B cell (primary cell): ENCODE measurements at regions not wholly inside any gene's neighbourhood (a gene's known extent, or its start where the extent isn't known, plus 50 kb on each side); places are given as distances from the start of the nearest gene placed in this dataset.

ENCODE experiments used
- ATAC-seq: fragments of 200-7000 bp; cut with Tn5 transposase; one replicate; pipeline ENCODE4 v1.10.0; 2021; ENCODE audit warnings: low read depth, mild to moderate bottlenecking, moderate number of reproducible peaks, moderate library complexity
- CTCF ChIA-PET: fragments of 350-600 bp; sonication (Branson Sonifier 250); formaldehyde crosslinking; loops from one replicate; lab custom pipeline; 2021; ENCODE audit warnings: antibody characterized with exemption, inconsistent platforms; lab: Charles Lee
- POLR2A ChIA-PET: fragments of 350-600 bp; sonication (Branson Sonifier 250); formaldehyde crosslinking; loops from one replicate; lab custom pipeline; 2021; ENCODE audit warnings: antibody characterized with exemption; lab: Charles Lee
- DNase-seq: peaks from one replicate; pipeline ENCODE4 v3.0.0; 2013
- H2AFZ ChIP-seq: 2 replicates; pipeline ENCODE4 v1.6.1; 2012; ENCODE audit warnings: mild to moderate bottlenecking, low read depth, low read length; ENCODE audit not compliant: insufficient read depth, poor library complexity, severe bottlenecking
- H3K27ac ChIP-seq, 2 donors: 1 replicate in 1 of 2; 2 replicates in 1 of 2; pipeline ENCODE4 v1.5.1; 2012 to 2013; ENCODE audit warnings: low read length in 2 of 2, mild to moderate bottlenecking in 2 of 2, moderate library complexity in 1 of 2
- H3K27me3 ChIP-seq, 4 experiments: fragments of 200-600 bp in 1 of 4; sonication (generic) in 1 of 4; replicated peaks in 1 of 4; 1 replicate in 2 of 4; 2 replicates in 2 of 4; pipeline versions ENCODE4 v1.6.1 to v1.7.0; 2013 to 2016; ENCODE audit warnings: low read length in 3 of 4, mild to moderate bottlenecking in 2 of 4, mixed read lengths in 1 of 4, moderate library complexity in 1 of 4; ENCODE audit not compliant: insufficient read depth in 4 of 4, control insufficient read depth in 3 of 4; ENCODE audit errors: control extremely low read depth in 1 of 4
- H3K36me3 ChIP-seq, 2 experiments: replicated peaks in 1 of 2; 1 replicate in 1 of 2; 2 replicates in 1 of 2; pipeline versions ENCODE4 v1.6.1 to v1.7.1; 2013; ENCODE audit warnings: low read length in 1 of 2; ENCODE audit not compliant: insufficient read depth in 2 of 2, control insufficient read depth in 1 of 2; ENCODE audit errors: control extremely low read depth in 1 of 2, extremely low read depth in 1 of 2
- H3K4me1 ChIP-seq, 2 donors: fragments of 200-600 bp in 1 of 2; sonication (generic) in 1 of 2; 1 replicate in 1 of 2; 2 replicates in 1 of 2; pipeline versions ENCODE4 v1.5.1 to v1.6.1; 2013 to 2017; ENCODE audit warnings: low read length in 2 of 2; ENCODE audit not compliant: control insufficient read depth in 2 of 2, insufficient read depth in 2 of 2
- H3K4me2 ChIP-seq: replicated peaks from 2 replicates; pipeline ENCODE3; 2012; ENCODE audit warnings: mild to moderate bottlenecking, low read depth, low read length; ENCODE audit not compliant: poor library complexity, severe bottlenecking
- H3K4me3 ChIP-seq, 5 experiments: fragments of 200-600 bp in 1 of 5; sonication (generic) in 1 of 5; 1 replicate in 3 of 5; 2 replicates in 2 of 5; pipeline versions ENCODE4 v1.5.1 to v1.7.0; 2011 to 2016; ENCODE audit warnings: low read length in 4 of 5, mild to moderate bottlenecking in 4 of 5, low read depth in 2 of 5, control low read depth in 1 of 5, moderate library complexity in 1 of 5; ENCODE audit not compliant: insufficient read depth in 1 of 5; ENCODE audit errors: control extremely low read depth in 1 of 5, extremely low read depth in 1 of 5
- H3K79me2 ChIP-seq: fragments of 200-600 bp; sonication (generic); one replicate; pipeline ENCODE4 v1.6.0; 2016; ENCODE audit warnings: low read length; ENCODE audit not compliant: control insufficient read depth, insufficient read depth
- H3K9ac ChIP-seq: fragments of 200-600 bp; sonication (generic); 2 replicates; pipeline ENCODE4 v1.6.1; 2017; ENCODE audit warnings: mild to moderate bottlenecking, low read length, moderate library complexity
- H3K9me3 ChIP-seq, 3 donors: one replicate each; pipeline versions ENCODE4 v1.6.1 to v1.7.1; 2013; ENCODE audit warnings: low read length in 2 of 3; ENCODE audit not compliant: control insufficient read depth in 2 of 3, insufficient read depth in 1 of 3; ENCODE audit errors: control extremely low read depth in 1 of 3
- H4K20me1 ChIP-seq: 2 replicates; pipeline ENCODE4 v1.6.0; 2012; ENCODE audit warnings: mild to moderate bottlenecking, low read length; ENCODE audit not compliant: insufficient read depth, control insufficient read depth, poor library complexity, severe bottlenecking
- H3K27ac Mint-ChIP-seq: one replicate; pipeline ENCODE4 v1.8.0; 2021; ENCODE audit warnings: mixed read lengths
- H3K27me3 Mint-ChIP-seq: one replicate; pipeline ENCODE4 v1.8.0; 2021; ENCODE audit warnings: mixed read lengths
- H3K4me1 Mint-ChIP-seq: one replicate; pipeline ENCODE4 v1.8.0; 2021; ENCODE audit warnings: mixed read lengths
- H3K4me3 Mint-ChIP-seq: one replicate; pipeline ENCODE4 v1.8.0; 2021; ENCODE audit warnings: mixed read lengths
- H3K9me3 Mint-ChIP-seq: one replicate; pipeline ENCODE4 v1.8.0; 2022; ENCODE audit warnings: mixed read lengths; ENCODE audit not compliant: insufficient read depth
- EZH2 ChIP-seq: IDR thresholded peaks from 2 replicates; pipeline ENCODE4 v1.6.1; 2012; ENCODE audit warnings: borderline replicate concordance, low read depth, mild to moderate bottlenecking, moderate library complexity, low read length; ENCODE audit not compliant: insufficient read depth, poor library complexity, severe bottlenecking
- WGBS: methylation state at CpG from one replicate; pipeline ENCODE4 v1.1.5; 2013; ENCODE audit warnings: missing lambda C conversion rate; ENCODE audit not compliant: insufficient coverage; 5-methylcytosine and 5-hydroxymethylcytosine counted together
- intact Hi-C: fragments of 100-400 bp; cut with micrococcal nuclease; formaldehyde crosslinking; loops from one replicate; pipeline ENCODE4 v1.10.0; 2022
- TF ChIP-seq, protein P1 (sequence below): fragments of 200-600 bp; IDR thresholded peaks from one replicate; pipeline ENCODE4 v1.8.0; 2022; ENCODE audit warnings: antibody characterized with exemption, mild to moderate bottlenecking

DNA sequence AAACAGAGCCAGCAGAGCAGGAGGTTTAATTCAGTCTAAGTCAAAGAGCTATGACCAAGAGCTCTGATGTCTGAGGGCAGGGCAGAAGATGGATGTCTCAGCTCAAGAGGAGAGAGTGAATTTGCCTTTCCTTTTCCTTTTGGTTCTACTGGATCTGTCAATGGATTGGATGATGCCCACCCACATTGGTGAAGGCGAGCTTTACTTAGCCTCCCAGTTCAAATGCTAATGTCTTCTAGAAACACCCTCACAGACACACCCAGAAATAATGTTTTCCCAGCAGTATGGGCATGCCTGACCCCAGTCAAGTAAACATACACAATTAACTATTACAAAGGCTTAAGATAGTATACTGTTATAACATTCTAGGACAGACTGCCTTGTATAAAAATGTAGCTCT lies 236.3 kb upstream of the NRXN1 start:
- H3K4me1 Mint-ChIP-seq: no peaks in the 10 kb centered on the region
- 100% methylated on average over 1 of the region's 1 CpG for WGBS
- TF ChIP-seq, protein P1, sequence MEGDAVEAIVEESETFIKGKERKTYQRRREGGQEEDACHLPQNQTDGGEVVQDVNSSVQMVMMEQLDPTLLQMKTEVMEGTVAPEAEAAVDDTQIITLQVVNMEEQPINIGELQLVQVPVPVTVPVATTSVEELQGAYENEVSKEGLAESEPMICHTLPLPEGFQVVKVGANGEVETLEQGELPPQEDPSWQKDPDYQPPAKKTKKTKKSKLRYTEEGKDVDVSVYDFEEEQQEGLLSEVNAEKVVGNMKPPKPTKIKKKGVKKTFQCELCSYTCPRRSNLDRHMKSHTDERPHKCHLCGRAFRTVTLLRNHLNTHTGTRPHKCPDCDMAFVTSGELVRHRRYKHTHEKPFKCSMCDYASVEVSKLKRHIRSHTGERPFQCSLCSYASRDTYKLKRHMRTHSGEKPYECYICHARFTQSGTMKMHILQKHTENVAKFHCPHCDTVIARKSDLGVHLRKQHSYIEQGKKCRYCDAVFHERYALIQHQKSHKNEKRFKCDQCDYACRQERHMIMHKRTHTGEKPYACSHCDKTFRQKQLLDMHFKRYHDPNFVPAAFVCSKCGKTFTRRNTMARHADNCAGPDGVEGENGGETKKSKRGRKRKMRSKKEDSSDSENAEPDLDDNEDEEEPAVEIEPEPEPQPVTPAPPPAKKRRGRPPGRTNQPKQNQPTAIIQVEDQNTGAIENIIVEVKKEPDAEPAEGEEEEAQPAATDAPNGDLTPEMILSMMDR: no peak
- no peak for TF ChIP-seq EZH2

DNA sequence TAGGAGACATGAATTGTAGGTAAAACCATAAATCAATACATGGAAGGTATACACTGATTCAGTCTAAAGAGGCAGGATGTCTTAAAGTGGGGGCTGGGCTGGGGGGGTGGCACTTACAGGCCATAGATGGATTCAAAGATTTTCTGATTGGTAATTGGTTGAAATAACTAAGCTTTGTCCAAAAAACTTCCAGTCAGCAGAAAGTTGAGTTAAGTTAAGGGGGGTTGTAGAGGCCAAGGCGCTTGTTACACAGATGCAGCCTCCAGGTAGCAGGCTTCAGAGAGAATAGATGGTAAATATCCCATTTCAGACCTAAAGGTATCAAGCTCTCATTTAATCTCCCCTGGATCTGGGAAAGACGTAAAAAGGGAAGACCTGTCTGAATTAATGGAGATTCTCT lies 233.6 kb upstream of the NRXN1 start:
- no peak for DNase-seq
- H4K20me1 ChIP-seq: no peaks in the 10 kb centered on the region
- H3K36me3 ChIP-seq: no peaks in the 10 kb centered on the region
- H3K9ac ChIP-seq: no peak overlapping the region
- no peaks in the 10 kb centered on the region for H3K27me3 ChIP-seq
- no peak overlapping the region for H2AFZ ChIP-seq
- intact Hi-C loops: no loop called here
- ATAC-seq: no peak
- H3K27ac Mint-ChIP-seq: no peak overlapping the region
- no peak overlapping the region for H3K27ac ChIP-seq
- H3K79me2 ChIP-seq: no peaks in the 10 kb centered on the region
- H3K4me3 Mint-ChIP-seq: no peak overlapping the region
- H3K27me3 Mint-ChIP-seq: no peaks in the 10 kb centered on the region
- H3K9me3 ChIP-seq: peaks cover 0 to 3% (median 0%) of the 10 kb centered on the region in 3 donors
- WGBS: no CpG with 5 or more reads among the region's 2 CpGs
- H3K4me3 ChIP-seq: no peak overlapping the region
- POLR2A ChIA-PET: no interaction called here
- no peaks in the 10 kb centered on the region for H3K4me1 ChIP-seq
- TF ChIP-seq, protein P1: no peak
- no peak for TF ChIP-seq EZH2
- H3K9me3 Mint-ChIP-seq: peaks cover 2% of the 10 kb centered on the region
- H3K4me1 Mint-ChIP-seq: no peaks in the 10 kb centered on the region
- CTCF ChIA-PET: no interaction called here
- H3K4me2 ChIP-seq: no peak overlapping the region

More for the DNA sequence above, 236.3 kb upstream of the NRXN1 start:
- Histone ChIP-seq H3K27me3 (no peaks in the 10 kb centered on the region), H3K36me3 (no peaks in the 10 kb centered on the region), H3K9me3 (peaks cover 0 to 3% (median 0%) of the 10 kb centered on the region in 3 donors), H3K4me3 (no peak overlapping the region), H4K20me1 (no peaks in the 10 kb centered on the region), H3K27ac (no peak overlapping the region), H3K4me1 (no peaks in the 10 kb centered on the region), H3K79me2 (no peaks in the 10 kb centered on the region), H3K9ac (no peak overlapping the region), H3K4me2 (no peak overlapping the region), H2AFZ (no peak overlapping the region)
- ChIA-PET CTCF (no interaction called here), POLR2A (no interaction called here)
- Mint-ChIP-seq H3K27ac (no peak overlapping the region), H3K9me3 (peaks cover 2% of the 10 kb centered on the region), H3K27me3 (no peaks in the 10 kb centered on the region), H3K4me3 (no peak overlapping the region)
- no peak for DNase-seq
- ATAC-seq: no peak
- intact Hi-C loops: no loop called here
